GM12878 (cell line): ENCODE measurements at regions not wholly inside any gene's neighbourhood (a gene's known extent, or its start where the extent isn't known, plus 50 kb on each side); places are given as distances from the start of the nearest gene placed in this dataset.

Experiments
- ATAC-seq: fragments of 200-7000 bp; cut with Tn5 transposase; 3 replicates; pipeline ENCODE4 v1.9.1; 2020; ENCODE audit warnings: mild to moderate bottlenecking, moderate library complexity
- BruUV-seq: library from RNA; stranded (reverse); fragments of 400-500 nt; replicated peaks from 2 replicates; lab custom pipeline; 2021; lab: Mats Ljungman, UMichigan
- CTCF ChIA-PET: fragments of 300-600 bp; sonication (Branson Sonifier 250); formaldehyde crosslinking; extraction: SDS; loops from one replicate; lab custom pipeline; 2021; ENCODE audit warnings: inconsistent platforms; lab: Yijun Ruan, JAX
- POLR2A ChIA-PET: fragments of 350-600 bp; formaldehyde crosslinking; extraction: SDS; loops from one replicate; lab custom pipeline; 2021; ENCODE audit warnings: inconsistent platforms; lab: Charles Lee
- RAD21 ChIA-PET: fragments of 300-600 bp; sonication (Branson Sonifier 250); formaldehyde crosslinking; loops from one replicate; lab custom pipeline; 2023; ENCODE audit warnings: antibody characterized with exemption; ENCODE audit not compliant: unreplicated experiment; lab: Charles Lee
- SMC1A ChIA-PET: fragments of 300-600 bp; sonication (Branson Sonifier 250); formaldehyde crosslinking; loops from one replicate; lab custom pipeline; 2023; ENCODE audit not compliant: unreplicated experiment, uncharacterized antibody; lab: Charles Lee
- DNase-seq: peaks from one replicate; pipeline ENCODE4 v3.0.0-alpha.2; 2011; ENCODE audit warnings: low read depth, low spot score
- FAIRE-seq: peaks from 3 replicates; lab custom pipeline; 2011; peaks lifted over from hg19 to GRCh38; lab: Jason Lieb, UNC
- H2AFZ ChIP-seq: 2 replicates; pipeline ENCODE4 v1.6.0; 2011; ENCODE audit warnings: low read depth, low read length, control low read depth; ENCODE audit not compliant: control insufficient read depth
- H3K27ac ChIP-seq: 2 replicates; pipeline ENCODE4 v1.5.1; 2011; ENCODE audit warnings: control low read depth; ENCODE audit not compliant: control insufficient read depth, insufficient read depth
- H3K27me3 ChIP-seq, 2 experiments: replicated peaks in 1 of 2; 2 replicates each; pipeline versions ENCODE4 v1.6.0 to v1.6.1; 2011; ENCODE audit warnings: low read length in 1 of 2; ENCODE audit not compliant: control insufficient read depth in 2 of 2, insufficient read depth in 2 of 2
- H3K36me3 ChIP-seq, 2 experiments: 2 replicates each; pipeline ENCODE4 v1.5.1; 2011; ENCODE audit warnings: low read length in 1 of 2; ENCODE audit not compliant: control insufficient read depth in 2 of 2, insufficient read depth in 2 of 2
- H3K4me1 ChIP-seq: 2 replicates; pipeline ENCODE4 v1.6.1; 2011; ENCODE audit warnings: mild to moderate bottlenecking, low read length, moderate library complexity, mixed read lengths; ENCODE audit not compliant: control insufficient read depth, insufficient read depth
- H3K4me2 ChIP-seq: 2 replicates; pipeline ENCODE4 v1.6.0; 2011; ENCODE audit warnings: control low read depth; ENCODE audit not compliant: control insufficient read depth, insufficient read depth
- H3K4me3 ChIP-seq: fragments of 200-600 bp; sonication (generic); 2 replicates; pipeline ENCODE4 v1.5.1; 2016
- H3K79me2 ChIP-seq: 2 replicates; pipeline ENCODE4 v1.6.0; 2011; ENCODE audit warnings: low read length; ENCODE audit not compliant: control insufficient read depth, insufficient read depth
- H3K9ac ChIP-seq: 2 replicates; pipeline ENCODE4 v1.8.0; 2011; ENCODE audit warnings: low read length, control low read depth, mixed read lengths; ENCODE audit not compliant: control insufficient read depth, insufficient read depth
- H3K9me3 ChIP-seq: replicated peaks from 3 replicates; pipeline ENCODE4 v1.5.1; 2011; ENCODE audit warnings: mild to moderate bottlenecking, low read length; ENCODE audit not compliant: control insufficient read depth, insufficient read depth
- H4K20me1 ChIP-seq: 2 replicates; pipeline ENCODE4 v1.6.0; 2011; ENCODE audit not compliant: control insufficient read depth, insufficient read depth
- BMI1 ChIP-seq: fragments of 450-650 bp; IDR thresholded peaks from 2 replicates; pipeline ENCODE4 v1.6.1; 2016; ENCODE audit warnings: mild to moderate bottlenecking, moderate library complexity, borderline replicate concordance
- DPF2 ChIP-seq: fragments of 450-650 bp; IDR thresholded peaks from 2 replicates; pipeline ENCODE4 v1.6.1; 2017; ENCODE audit warnings: mild to moderate bottlenecking
- EED ChIP-seq: sonication (generic); IDR thresholded peaks from 2 replicates; pipeline ENCODE4 v1.6.1; 2016; ENCODE audit warnings: antibody characterized with exemption, low read depth
- FOS ChIP-seq: IDR thresholded peaks from 3 replicates; pipeline ENCODE4 v1.6.1; 2011; ENCODE audit warnings: borderline replicate concordance; ENCODE audit not compliant: insufficient read length; ENCODE audit errors: extremely low read depth
- HCFC1 ChIP-seq: fragments of 150-350 bp; IDR thresholded peaks from 2 replicates; pipeline ENCODE4 v1.6.1; 2014; ENCODE audit warnings: low read length
- HDAC6 ChIP-seq: fragments of 200-600 bp; sonication (generic); IDR thresholded peaks from one replicate; pipeline ENCODE4 v1.8.0; 2017; ENCODE audit warnings: antibody characterized with exemption; ENCODE audit not compliant: unreplicated experiment
- IRF4 ChIP-seq: IDR thresholded peaks from 2 replicates; pipeline ENCODE4 v1.6.1; 2011; ENCODE audit warnings: low read depth, low read length
- JUNB ChIP-seq: IDR thresholded peaks from 2 replicates; pipeline ENCODE4 v1.6.1; 2016; ENCODE audit warnings: antibody characterized with exemption, mild to moderate bottlenecking
- NFIC ChIP-seq: IDR thresholded peaks from 2 replicates; pipeline ENCODE4 v1.6.1; 2012; ENCODE audit warnings: low read depth, mild to moderate bottlenecking, inconsistent platforms, low read length, moderate library complexity
- NFXL1 ChIP-seq: fragments of 450-650 bp; IDR thresholded peaks from 2 replicates; pipeline ENCODE4 v1.6.1; 2017; ENCODE audit warnings: antibody characterized with exemption, mild to moderate bottlenecking, borderline replicate concordance
- NR2C2 ChIP-seq: IDR thresholded peaks from 2 replicates; pipeline ENCODE4 v1.6.1; 2011; ENCODE audit warnings: borderline replicate concordance, low read depth; ENCODE audit not compliant: control insufficient read depth, insufficient read length
- RELB ChIP-seq: fragments of 450-650 bp; IDR thresholded peaks from 2 replicates; pipeline ENCODE4 v1.6.1; 2017; ENCODE audit warnings: low read depth, mild to moderate bottlenecking, moderate library complexity
- TBL1XR1 ChIP-seq: IDR thresholded peaks from 2 replicates; pipeline ENCODE4 v1.6.1; 2012; ENCODE audit warnings: low read depth, low read length, improper control_type of control experiment
- ZNF622 ChIP-seq: fragments of 450-650 bp; IDR thresholded peaks from 2 replicates; pipeline ENCODE4 v1.6.1; 2017; ENCODE audit warnings: mild to moderate bottlenecking, inconsistent platforms
- WGBS: methylation state at CpG from one replicate; pipeline ENCODE4 v1.1.6; 2016; ENCODE audit warnings: low lambda C conversion rate; ENCODE audit not compliant: insufficient replicate concordance, insufficient coverage; ENCODE audit errors: missing lambda C conversion rate; 5-methylcytosine and 5-hydroxymethylcytosine counted together
- in situ Hi-C: fragments of 300-500 bp; cut with MboI; formaldehyde crosslinking; loops from 9 replicates; pipeline ENCODE4 v1.14.3; 2018; ENCODE audit warnings: mixed read lengths
- intact Hi-C: fragments of 100-400 bp; cut with micrococcal nuclease; formaldehyde crosslinking; loops from one replicate; pipeline ENCODE4 v1.14.2; 2022; ENCODE audit not compliant: unreplicated experiment

- RAD21 ChIA-PET, result no interaction called here
- Histone ChIP-seq H2AFZ (no peak overlapping the region), H3K9ac (no peak overlapping the region), H3K27me3 (no peaks in the 10 kb centered on the region), H3K4me3 (no peak overlapping the region), H3K9me3 (no peaks in the 10 kb centered on the region), H3K4me1 (no peaks in the 10 kb centered on the region), H3K4me2 (no peak overlapping the region), H3K79me2 (no peaks in the 10 kb centered on the region), H4K20me1 (no peaks in the 10 kb centered on the region), H3K27ac (no peak overlapping the region), H3K36me3 (no peaks in the 10 kb centered on the region)
- DNase-seq, result no peak
- TF ChIP-seq HDAC6, result no peak
- no peak for TF ChIP-seq EED
- no peak for TF ChIP-seq RELB
- no peak for TF ChIP-seq FOS
- no peak for TF ChIP-seq NFXL1
- TF ChIP-seq JUNB, result no peak
- FAIRE-seq, result no peak
- in situ Hi-C loops (no loop called here), intact Hi-C loops (no loop called here)
- no TSS peak for BruUV-seq
- 24% methylated on average over 4 of the region's 4 CpGs for WGBS
- SMC1A ChIA-PET, result no interaction called here
- POLR2A ChIA-PET, result no interaction called here
- CTCF ChIA-PET, result no interaction called here
- no peak for ATAC-seq
Observed at GRCh38 chr14:42378880-42379279, 772.2 kb downstream of the LRFN5 start.

- H3K9me3 ChIP-seq, result no peaks in the 10 kb centered on the region
Observed at GRCh38 chr14:42378274-42378673, 771.6 kb downstream of the LRFN5 start.

More at GRCh38 chr14:42378274-42378673, 771.6 kb downstream of the LRFN5 start:
- DNase-seq (no peak), FAIRE-seq (no peak), ATAC-seq (no peak)
- ChIA-PET POLR2A (no interaction called here), SMC1A (interaction anchor here (0.6 to 0.9 kb wide), 2 partner anchors 13 to 261 kb away, joined by 3 read pairs; no protein-coding TSS in a partner anchor), RAD21 (interaction anchor here (0.6 kb wide), 1 partner anchor 441 kb away, joined by 3 read pairs; no protein-coding TSS in a partner anchor), CTCF (no interaction called here)
- intact Hi-C loops (no loop called here), in situ Hi-C loops (no loop called here)
- Histone ChIP-seq H3K4me3 (no peak overlapping the region), H3K36me3 (no peaks in the 10 kb centered on the region), H3K9ac (no peak overlapping the region), H4K20me1 (no peaks in the 10 kb centered on the region), H3K27ac (no peak overlapping the region), H3K4me1 (no peaks in the 10 kb centered on the region), H3K27me3 (no peaks in the 10 kb centered on the region), H3K4me2 (no peak overlapping the region), H2AFZ (no peak overlapping the region), H3K79me2 (no peaks in the 10 kb centered on the region)
- TF ChIP-seq ZNF622 (no peak), IRF4 (no peak), NFIC (no peak), BMI1 (no peak), HCFC1 (no peak), NR2C2 (no peak), DPF2 (no peak), TBL1XR1 (no peak)
- no TSS peak for BruUV-seq
- 24% methylated on average over 3 of the region's 3 CpGs for WGBS
